Tibial nerve (tissue), 4 donors: ENCODE measurements at regions not wholly inside any gene's neighbourhood (a gene's known extent, or its start where the extent isn't known, plus 50 kb on each side); places are given as distances from the start of the nearest gene placed in this dataset.

Experiments
- DNase-seq, 2 donors: peaks; one replicate each; pipeline ENCODE4 v3.0.0-alpha.2; 2019; ENCODE audit warnings: low spot score in 2 of 2
- H3K27ac ChIP-seq, 4 donors: fragments of 200-600 bp; sonication (generic) in 3 of 4; one replicate each; pipeline ENCODE4 v1.5.1; 2017 to 2019; ENCODE audit warnings: mild to moderate bottlenecking in 1 of 4
- H3K27me3 ChIP-seq, 2 donors: fragments of 200-600 bp; sonication (generic) in 1 of 2; one replicate each; pipeline versions ENCODE4 v1.5.1 to v1.6.0; 2017 to 2019
- H3K36me3 ChIP-seq, 3 donors: fragments of 200-600 bp; sonication (generic); one replicate each; pipeline ENCODE4 v1.5.1; 2018 to 2019
- H3K4me1 ChIP-seq, 4 donors: fragments of 200-600 bp; sonication (generic) in 3 of 4; one replicate each; pipeline ENCODE4 v1.5.1; 2017 to 2019
- H3K4me3 ChIP-seq, 4 donors: fragments of 200-600 bp; sonication (generic) in 3 of 4; one replicate each; pipeline ENCODE4 v1.5.1; 2017 to 2019; ENCODE audit warnings: mild to moderate bottlenecking in 1 of 4, moderate library complexity in 1 of 4
- H3K9me3 ChIP-seq, 4 donors: fragments of 200-600 bp; sonication (generic) in 3 of 4; one replicate each; pipeline ENCODE4 v1.5.1; 2017 to 2019
- CTCF ChIP-seq, 5 experiments: fragments of 200-600 bp in 3 of 5; fragments of 450-650 bp in 2 of 5; sonication (generic) in 3 of 5; IDR thresholded peaks; one replicate each; pipeline ENCODE4 v1.5.1; 2016 to 2019; ENCODE audit warnings: antibody characterized with exemption in 5 of 5, mild to moderate bottlenecking in 3 of 5, moderate library complexity in 2 of 5
- EP300 ChIP-seq, 2 donors: sonication (generic); formaldehyde crosslinking; IDR thresholded peaks; one replicate each; pipeline ENCODE4 v1.6.1; 2017; ENCODE audit warnings: antibody characterized with exemption in 2 of 2, mild to moderate bottlenecking in 1 of 2
- POLR2A ChIP-seq, 2 donors: fragments of 450-650 bp; IDR thresholded peaks; one replicate each; pipeline ENCODE4 v1.6.1; 2017; ENCODE audit warnings: antibody characterized with exemption in 2 of 2, mild to moderate bottlenecking in 2 of 2, moderate library complexity in 2 of 2
- WGBS, 2 donors: methylation state at CpG; one replicate each; pipeline ENCODE4 v1.1.5; 2018; 5-methylcytosine and 5-hydroxymethylcytosine counted together

GRCh38 chr15:29998033-29998432, 84.7 kb upstream of the GOLGA8J start:
- 40 to 48% methylated on average over 2 of the region's 2 CpGs for WGBS, 2 donors
- TF ChIP-seq EP300 (IDR thresholded peaks at IDR 0.05) (no peak), CTCF (IDR thresholded peaks at IDR 0.05) (no peak), POLR2A (IDR thresholded peaks at IDR 0.05) (no peak)
- Histone ChIP-seq H3K9me3 (no peaks in the 10 kb centered on the region), H3K4me1 (peaks cover 0 to 11% (median 0%) of the 10 kb centered on the region in 4 donors), H3K4me3 (no peak overlapping the region), H3K36me3 (no peaks in the 10 kb centered on the region), H3K27me3 (no peaks in the 10 kb centered on the region), H3K27ac (no peak overlapping the region)
- no peak for DNase-seq

- no peak for TF ChIP-seq EP300 (IDR thresholded peaks at IDR 0.05)
- no peak for TF ChIP-seq CTCF (IDR thresholded peaks at IDR 0.05)
- no peak for TF ChIP-seq POLR2A (IDR thresholded peaks at IDR 0.05)
- WGBS, 2 donors, result 78 to 95% methylated on average over 6 of the region's 6 CpGs
- Histone ChIP-seq H3K4me1 (peaks cover 0 to 11% (median 0%) of the 10 kb centered on the region in 4 donors), H3K27ac (no peak overlapping the region), H3K27me3 (no peaks in the 10 kb centered on the region), H3K36me3 (no peaks in the 10 kb centered on the region), H3K4me3 (no peak overlapping the region), H3K9me3 (no peaks in the 10 kb centered on the region)
- no peak for DNase-seq
These were observed 85.3 kb upstream of the GOLGA8J start for GRCh38 chr15:29997499-29997898.

GRCh38 chr15:29994284-29994683, 88.5 kb upstream of the GOLGA8J start:
- TF ChIP-seq EP300 (IDR thresholded peaks at IDR 0.05) (no peak), POLR2A (IDR thresholded peaks at IDR 0.05) (no peak), CTCF (IDR thresholded peaks at IDR 0.05) (no peak)
- Histone ChIP-seq H3K4me1 (no peaks in the 10 kb centered on the region), H3K27ac (no peak overlapping the region), H3K27me3 (no peaks in the 10 kb centered on the region), H3K9me3 (no peaks in the 10 kb centered on the region), H3K4me3 (no peak overlapping the region), H3K36me3 (no peaks in the 10 kb centered on the region)
- DNase-seq, result no peak
- WGBS, 2 donors, result 84 to 91% methylated on average over 5 of the region's 5 CpGs

GRCh38 chr15:29990954-29991353, 91.8 kb upstream of the GOLGA8J start:
- DNase-seq, result no peak
- Histone ChIP-seq H3K27ac (no peak overlapping the region), H3K36me3 (no peaks in the 10 kb centered on the region), H3K4me1 (no peaks in the 10 kb centered on the region), H3K9me3 (no peaks in the 10 kb centered on the region), H3K27me3 (no peaks in the 10 kb centered on the region), H3K4me3 (no peak overlapping the region)
- no peak for TF ChIP-seq CTCF (IDR thresholded peaks at IDR 0.05)
- no peak for TF ChIP-seq EP300 (IDR thresholded peaks at IDR 0.05)
- no peak for TF ChIP-seq POLR2A (IDR thresholded peaks at IDR 0.05)
- 89 to 91% methylated on average over 4 of the region's 4 CpGs for WGBS, 2 donors

GRCh38 chr15:29990035-29990434, 92.7 kb upstream of the GOLGA8J start:
- no peaks in the 10 kb centered on the region for H3K9me3 ChIP-seq
- H3K4me3 ChIP-seq, result no peak overlapping the region
- DNase-seq, result no peak
- WGBS, 2 donors, result 54 to 59% methylated on average over 2 of the region's 2 CpGs
- TF ChIP-seq CTCF (IDR thresholded peaks at IDR 0.05) (no peak), POLR2A (IDR thresholded peaks at IDR 0.05) (no peak), EP300 (IDR thresholded peaks at IDR 0.05) (no peak)
- no peak overlapping the region for H3K27ac ChIP-seq
- no peaks in the 10 kb centered on the region for H3K36me3 ChIP-seq
- H3K27me3 ChIP-seq, result no peaks in the 10 kb centered on the region
- H3K4me1 ChIP-seq, result peaks cover 0 to 5% (median 0%) of the 10 kb centered on the region in 4 donors
